ENCODE measurements at regions not wholly inside any gene's neighbourhood (a gene's known extent, or its start where the extent isn't known, plus 50 kb on each side); places are given as distances from the start of the nearest gene placed in this dataset.

- TF ChIP-seq CTCF (optimal IDR thresholded peaks at IDR 0.05 in 1 of 3, IDR thresholded peaks at IDR 0.05 in 1 of 3, conservative IDR thresholded peaks at IDR 0.05 in 1 of 3; ENCODE audit: extremely low read depth in 1 of 3, insufficient read depth in 2 of 3, low read length in 3 of 3) (no peak), EZH2 (IDR thresholded peaks at IDR 0.05; ENCODE audit: low read length) (no peak)
These were observed 650.8 kb downstream of the SEMA5A start for GRCh38 chr5:8895062-8895461.

All from keratinocyte (primary cell).